CD14-positive monocyte (primary cell): ENCODE measurements at regions not wholly inside any gene's neighbourhood (a gene's known extent, or its start where the extent isn't known, plus 50 kb on each side); places are given as distances from the start of the nearest gene placed in this dataset.

ENCODE experiments used
- DNase-seq, 3 donors: peaks; one replicate each; pipeline ENCODE4 v3.0.0-alpha.2; 2011 to 2022
- H2AFZ ChIP-seq: 2 replicates; pipeline ENCODE4 v1.6.0; 2012; ENCODE audit warnings: mild to moderate bottlenecking, low read depth, low read length, inconsistent platforms; ENCODE audit not compliant: insufficient read depth, poor library complexity, severe bottlenecking
- H3K27ac ChIP-seq, 2 donors: 1 replicate in 1 of 2; 2 replicates in 1 of 2; pipeline ENCODE4 v1.5.1; 2012 to 2013; ENCODE audit warnings: low read length in 2 of 2, control low read depth in 1 of 2, inconsistent platforms in 1 of 2, low read depth in 1 of 2, mild to moderate bottlenecking in 1 of 2
- H3K27me3 ChIP-seq, 2 donors: one replicate each; pipeline versions ENCODE4 v1.6.0 to v1.6.1; 2011 to 2013; ENCODE audit warnings: low read length in 2 of 2; ENCODE audit not compliant: control insufficient read depth in 2 of 2, insufficient read depth in 2 of 2
- H3K36me3 ChIP-seq, 2 donors: replicated peaks in 1 of 2; 1 replicate in 1 of 2; 2 replicates in 1 of 2; pipeline versions ENCODE4 v1.5.1 to v1.6.1; 2012 to 2013; ENCODE audit warnings: low read length in 2 of 2, control low read depth in 1 of 2, inconsistent platforms in 1 of 2, mild to moderate bottlenecking in 1 of 2; ENCODE audit not compliant: insufficient read depth in 2 of 2, control insufficient read depth in 1 of 2
- H3K4me1 ChIP-seq, 2 donors: 1 replicate in 1 of 2; 2 replicates in 1 of 2; pipeline versions ENCODE4 v1.5.1 to v1.6.1; 2012 to 2013; ENCODE audit warnings: low read length in 2 of 2, control low read depth in 1 of 2, inconsistent platforms in 1 of 2, mild to moderate bottlenecking in 1 of 2, moderate library complexity in 1 of 2; ENCODE audit not compliant: insufficient read depth in 2 of 2, control insufficient read depth in 1 of 2
- H3K4me2 ChIP-seq: replicated peaks from 2 replicates; pipeline ENCODE3; 2012; ENCODE audit warnings: low read length, moderate library complexity, mild to moderate bottlenecking; ENCODE audit not compliant: poor library complexity, severe bottlenecking; ENCODE audit errors: extremely low read depth
- H3K4me3 ChIP-seq, 3 experiments: fragments of 200-600 bp in 1 of 3; sonication (generic) in 1 of 3; replicated peaks in 1 of 3; 1 replicate in 2 of 3; 2 replicates in 1 of 3; pipeline ENCODE4 v1.5.1; 2011 to 2013; ENCODE audit warnings: low read length in 3 of 3, mild to moderate bottlenecking in 3 of 3, control low read depth in 2 of 3, low read depth in 2 of 3, inconsistent platforms in 1 of 3, moderate library complexity in 1 of 3
- H3K79me2 ChIP-seq: 2 replicates; pipeline ENCODE4 v1.6.0; 2012; ENCODE audit warnings: mild to moderate bottlenecking, control low read depth, inconsistent platforms, low read length, moderate library complexity; ENCODE audit not compliant: insufficient read depth
- H3K9ac ChIP-seq: 2 replicates; pipeline ENCODE4 v1.6.0; 2017; ENCODE audit warnings: low read length, mild to moderate bottlenecking; ENCODE audit not compliant: insufficient read depth, poor library complexity, severe bottlenecking
- H3K9me3 ChIP-seq, 2 donors: replicated peaks in 1 of 2; 1 replicate in 1 of 2; 2 replicates in 1 of 2; pipeline versions ENCODE4 v1.5.1 to v1.6.1; 2012 to 2013; ENCODE audit warnings: low read length in 2 of 2, control low read depth in 1 of 2; ENCODE audit not compliant: control insufficient read depth in 1 of 2, insufficient read depth in 1 of 2
- H4K20me1 ChIP-seq: 2 replicates; pipeline ENCODE4 v1.6.0; 2012; ENCODE audit warnings: mild to moderate bottlenecking, low read length, control low read depth, moderate library complexity; ENCODE audit not compliant: insufficient read depth
- H3K27ac Mint-ChIP-seq, 7 donors: one replicate each; pipeline ENCODE4 v1.8.0; 2020; ENCODE audit warnings: mild to moderate bottlenecking in 7 of 7, mixed read lengths in 7 of 7, moderate library complexity in 6 of 7, inconsistent platforms in 2 of 7
- H3K27me3 Mint-ChIP-seq, 3 donors: one replicate each; pipeline ENCODE4 v1.8.0; 2021 to 2022; ENCODE audit warnings: low read depth in 3 of 3, mild to moderate bottlenecking in 3 of 3, mixed read lengths in 3 of 3, moderate library complexity in 3 of 3, inconsistent platforms in 1 of 3
- H3K36me3 Mint-ChIP-seq, 2 donors: one replicate each; pipeline ENCODE4 v1.8.0; 2020; ENCODE audit warnings: mixed read lengths in 2 of 2, inconsistent platforms in 1 of 2, mild to moderate bottlenecking in 1 of 2
- H3K4me1 Mint-ChIP-seq: one replicate; pipeline ENCODE4 v1.8.0; 2020; ENCODE audit warnings: mild to moderate bottlenecking, mixed read lengths
- H3K4me3 Mint-ChIP-seq, 2 donors: one replicate each; pipeline ENCODE4 v1.8.0; 2020; ENCODE audit warnings: mild to moderate bottlenecking in 2 of 2, mixed read lengths in 2 of 2, moderate library complexity in 1 of 2
- H3K9me3 Mint-ChIP-seq, 7 donors: one replicate each; pipeline ENCODE4 v1.8.0; 2020 to 2022; ENCODE audit warnings: mixed read lengths in 7 of 7, mild to moderate bottlenecking in 6 of 7, moderate library complexity in 6 of 7, inconsistent platforms in 2 of 7
- WGBS: methylation state at CpG from one replicate; pipeline ENCODE4 v1.1.5; 2013; ENCODE audit warnings: missing lambda C conversion rate; ENCODE audit not compliant: insufficient coverage; 5-methylcytosine and 5-hydroxymethylcytosine counted together
- intact Hi-C, 2 donors: fragments of 100-400 bp; cut with micrococcal nuclease; formaldehyde crosslinking; loops; one replicate each; pipeline versions ENCODE4 v1.15.0 to v1.15.1; 2023
- TF ChIP-seq, protein P1 (sequence below): fragments of 200-600 bp; IDR thresholded peaks from one replicate; pipeline ENCODE4 v1.8.0; 2022; ENCODE audit warnings: antibody characterized with exemption, mild to moderate bottlenecking

DNA sequence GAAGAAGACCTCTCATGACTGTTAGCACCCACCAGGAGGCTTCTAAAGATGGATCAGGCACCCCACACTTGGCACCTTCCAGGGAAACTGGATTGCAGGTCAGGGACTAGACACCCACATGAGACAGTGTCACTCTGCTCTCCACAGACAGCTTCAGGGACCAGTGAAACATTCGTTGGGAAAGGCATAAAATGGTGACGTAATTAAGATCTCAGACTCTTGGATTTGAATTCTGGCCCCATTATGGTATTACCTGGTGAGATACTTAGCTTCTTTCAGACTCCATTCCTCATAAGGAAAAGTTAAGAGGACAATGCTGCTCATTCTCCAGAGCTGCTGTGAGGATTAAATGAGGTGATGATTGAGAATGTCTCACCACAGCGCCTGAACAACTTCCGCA, 261.1 kb downstream of the ARRDC4 start:
- H3K36me3 ChIP-seq = no peaks in the 10 kb centered on the region
- intact Hi-C loops = no loop called here
- H3K27ac ChIP-seq = no peak overlapping the region
- H3K4me1 ChIP-seq = no peaks in the 10 kb centered on the region
- Mint-ChIP-seq H3K27me3 (peaks cover 0 to 7% (median 4%) of the 10 kb centered on the region in 3 donors), H3K4me3 (no peak overlapping the region), H3K27ac (no peak overlapping the region), H3K4me1 (no peaks in the 10 kb centered on the region), H3K36me3 (no peaks in the 10 kb centered on the region), H3K9me3 (peaks cover 0 to 12% (median 3%) of the 10 kb centered on the region in 7 donors)
- no peak overlapping the region for H2AFZ ChIP-seq
- 88% methylated on average over 2 of the region's 4 CpGs for WGBS
- no peak overlapping the region for H3K4me2 ChIP-seq
- no peak overlapping the region for H3K9ac ChIP-seq
- no peak overlapping the region for H3K4me3 ChIP-seq
- H3K27me3 ChIP-seq = no peaks in the 10 kb centered on the region
- TF ChIP-seq, protein P1, sequence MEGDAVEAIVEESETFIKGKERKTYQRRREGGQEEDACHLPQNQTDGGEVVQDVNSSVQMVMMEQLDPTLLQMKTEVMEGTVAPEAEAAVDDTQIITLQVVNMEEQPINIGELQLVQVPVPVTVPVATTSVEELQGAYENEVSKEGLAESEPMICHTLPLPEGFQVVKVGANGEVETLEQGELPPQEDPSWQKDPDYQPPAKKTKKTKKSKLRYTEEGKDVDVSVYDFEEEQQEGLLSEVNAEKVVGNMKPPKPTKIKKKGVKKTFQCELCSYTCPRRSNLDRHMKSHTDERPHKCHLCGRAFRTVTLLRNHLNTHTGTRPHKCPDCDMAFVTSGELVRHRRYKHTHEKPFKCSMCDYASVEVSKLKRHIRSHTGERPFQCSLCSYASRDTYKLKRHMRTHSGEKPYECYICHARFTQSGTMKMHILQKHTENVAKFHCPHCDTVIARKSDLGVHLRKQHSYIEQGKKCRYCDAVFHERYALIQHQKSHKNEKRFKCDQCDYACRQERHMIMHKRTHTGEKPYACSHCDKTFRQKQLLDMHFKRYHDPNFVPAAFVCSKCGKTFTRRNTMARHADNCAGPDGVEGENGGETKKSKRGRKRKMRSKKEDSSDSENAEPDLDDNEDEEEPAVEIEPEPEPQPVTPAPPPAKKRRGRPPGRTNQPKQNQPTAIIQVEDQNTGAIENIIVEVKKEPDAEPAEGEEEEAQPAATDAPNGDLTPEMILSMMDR = no peak
- no peak for DNase-seq
- H3K79me2 ChIP-seq = no peaks in the 10 kb centered on the region
- no peaks in the 10 kb centered on the region for H4K20me1 ChIP-seq
- H3K9me3 ChIP-seq = no peaks in the 10 kb centered on the region

DNA sequence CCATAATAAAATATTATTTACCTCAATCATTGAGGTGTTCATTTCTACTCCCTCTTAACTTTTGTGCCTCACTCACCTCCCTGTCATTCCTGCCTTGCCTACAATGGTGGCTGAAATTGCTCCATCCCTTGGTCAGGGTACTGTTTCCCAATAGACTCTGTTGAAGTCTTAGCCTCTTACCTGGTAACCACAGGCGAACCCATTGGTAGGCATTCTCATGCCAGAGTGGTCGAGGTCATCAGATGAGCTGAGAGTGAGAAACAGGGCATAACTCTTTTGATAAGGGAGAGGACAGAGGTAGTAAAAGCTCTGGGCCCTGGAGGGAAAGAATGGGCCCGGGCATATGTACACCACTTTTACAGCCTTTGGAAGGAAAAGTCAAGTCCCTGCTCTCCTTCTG, 265.6 kb downstream of the ARRDC4 start:
- no peaks in the 10 kb centered on the region for H3K27me3 ChIP-seq
- intact Hi-C loops = no loop called here
- no peaks in the 10 kb centered on the region for H3K4me1 Mint-ChIP-seq
- no peak overlapping the region for H2AFZ ChIP-seq
- H3K27ac ChIP-seq = no peak overlapping the region
- no peak overlapping the region for H3K9ac ChIP-seq
- DNase-seq = no peak
- no peak overlapping the region for H3K4me3 ChIP-seq
- H3K36me3 ChIP-seq = no peaks in the 10 kb centered on the region
- 90% methylated on average over 2 of the region's 3 CpGs for whole genome bisulfite sequencing
- H3K4me1 ChIP-seq = no peaks in the 10 kb centered on the region
- no peaks in the 10 kb centered on the region for H3K36me3 Mint-ChIP-seq
- no peak overlapping the region for H3K4me3 Mint-ChIP-seq
- no peaks in the 10 kb centered on the region for H4K20me1 ChIP-seq
- H3K4me2 ChIP-seq = no peak overlapping the region
- no peaks in the 10 kb centered on the region for H3K9me3 ChIP-seq
- H3K79me2 ChIP-seq = no peaks in the 10 kb centered on the region
- peaks cover 0 to 4% (median 0%) of the 10 kb centered on the region in 7 donors for H3K9me3 Mint-ChIP-seq
- peaks cover 2 to 5% (median 2%) of the 10 kb centered on the region in 3 donors for H3K27me3 Mint-ChIP-seq
- H3K27ac Mint-ChIP-seq = no peak overlapping the region
- TF ChIP-seq, protein P1 = no peak
